ENCODE measurements at regions not wholly inside any gene's neighbourhood (a gene's known extent, or its start where the extent isn't known, plus 50 kb on each side); places are given as distances from the start of the nearest gene placed in this dataset.

DNA sequence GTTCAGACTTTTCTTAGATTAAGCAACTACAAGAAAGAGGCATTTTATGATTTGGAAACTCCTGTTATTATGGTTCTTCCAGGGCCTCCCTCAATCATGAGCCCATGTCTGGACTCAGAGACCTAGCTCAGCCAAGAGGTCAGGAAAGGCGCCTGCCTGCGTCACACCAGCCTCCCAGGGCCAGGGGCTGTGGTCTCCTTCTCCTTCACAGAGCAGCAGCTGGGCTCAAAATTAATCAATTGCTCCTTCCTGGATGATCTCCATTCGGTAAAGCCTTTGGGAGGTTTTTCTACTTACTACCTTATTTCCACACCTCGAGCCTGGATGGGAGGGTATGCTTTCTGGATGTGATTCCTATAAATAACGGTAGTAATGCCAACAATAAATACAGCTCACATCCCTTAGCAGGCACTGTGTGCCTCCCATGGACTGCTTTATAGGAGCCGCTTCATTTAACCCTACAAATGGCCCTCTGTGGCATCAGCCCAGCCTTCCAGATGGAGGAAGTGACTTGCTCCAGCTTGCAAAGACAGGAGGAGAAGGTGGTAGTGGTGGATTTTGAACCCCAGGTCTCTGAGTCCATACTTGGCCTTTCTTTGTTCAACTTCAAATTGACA, 1445.6 kb downstream of the TBC1D22A start:
- no peaks in the 10 kb centered on the region for H3K36me3 ChIP-seq (ENCODE audit: insufficient read depth, low read length)
- no peak for TF ChIP-seq POLR2AphosphoS5 (IDR thresholded peaks at IDR 0.05; ENCODE audit: borderline replicate concordance, low read depth, low read length)
- no peak for TF ChIP-seq FOXP2 (optimal IDR thresholded peaks at IDR 0.05; ENCODE audit: control extremely low read depth, extremely low read length, insufficient read depth)
- TF ChIP-seq EZH2 (IDR thresholded peaks at IDR 0.05) = no peak
- no peaks in the 10 kb centered on the region for H3K9me3 ChIP-seq (ENCODE audit: low read depth, low read length)
- no peak overlapping the region for H3K27ac ChIP-seq
- no peak for DNase-seq (ENCODE audit: low read depth, low spot score)
- no peak overlapping the region for H3K4me3 ChIP-seq
- no peak overlapping the region for H3K9ac ChIP-seq (ENCODE audit: insufficient read length)

DNA sequence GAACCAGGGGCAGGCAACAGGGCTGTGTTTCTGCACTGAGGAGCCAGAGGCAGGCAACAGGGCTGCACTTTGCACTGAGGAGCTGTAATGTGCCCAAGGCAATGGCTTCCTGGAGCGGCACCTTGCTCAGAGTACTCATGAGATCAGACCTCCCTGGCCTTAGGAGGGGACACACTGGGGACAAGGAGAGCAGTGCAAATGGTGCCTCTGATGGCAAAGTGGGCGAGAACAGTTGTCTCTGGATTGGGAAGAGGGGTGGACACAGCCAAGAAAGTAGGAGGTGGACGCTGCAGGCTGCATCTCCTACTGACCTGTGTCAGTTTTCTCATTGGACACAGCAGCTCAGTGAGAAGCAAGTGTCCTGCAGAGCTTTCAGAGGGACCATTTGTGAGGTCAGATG, 1443.3 kb downstream of the TBC1D22A start:
- Histone ChIP-seq H3K27ac (no peak overlapping the region), H3K9me3 (ENCODE audit: low read depth, low read length) (no peaks in the 10 kb centered on the region), H3K4me3 (no peak overlapping the region), H3K36me3 (ENCODE audit: insufficient read depth, low read length) (no peaks in the 10 kb centered on the region), H3K9ac (ENCODE audit: insufficient read length) (no peak overlapping the region)
- TF ChIP-seq FOXP2 (optimal IDR thresholded peaks at IDR 0.05; ENCODE audit: control extremely low read depth, extremely low read length, insufficient read depth) = no peak
- DNase-seq (ENCODE audit: low read depth, low spot score) = no peak

- H3K4me3 ChIP-seq = no peak overlapping the region
- no peaks in the 10 kb centered on the region for H3K9me3 ChIP-seq (ENCODE audit: low read depth, low read length)
- no peak for DNase-seq (ENCODE audit: low read depth, low spot score)
- no peak overlapping the region for H3K27ac ChIP-seq
- H3K9ac ChIP-seq (ENCODE audit: insufficient read length) = no peak overlapping the region
- no peak for TF ChIP-seq EZH2 (IDR thresholded peaks at IDR 0.05)
- TF ChIP-seq POLR2AphosphoS5 (IDR thresholded peaks at IDR 0.05; ENCODE audit: borderline replicate concordance, low read depth, low read length) = no peak
- no peak for TF ChIP-seq FOXP2 (optimal IDR thresholded peaks at IDR 0.05; ENCODE audit: control extremely low read depth, extremely low read length, insufficient read depth)
- H3K36me3 ChIP-seq (ENCODE audit: insufficient read depth, low read length) = no peaks in the 10 kb centered on the region
Measured at GRCh38 chr22:48205161-48205560, 1442.7 kb downstream of the TBC1D22A start.

DNA sequence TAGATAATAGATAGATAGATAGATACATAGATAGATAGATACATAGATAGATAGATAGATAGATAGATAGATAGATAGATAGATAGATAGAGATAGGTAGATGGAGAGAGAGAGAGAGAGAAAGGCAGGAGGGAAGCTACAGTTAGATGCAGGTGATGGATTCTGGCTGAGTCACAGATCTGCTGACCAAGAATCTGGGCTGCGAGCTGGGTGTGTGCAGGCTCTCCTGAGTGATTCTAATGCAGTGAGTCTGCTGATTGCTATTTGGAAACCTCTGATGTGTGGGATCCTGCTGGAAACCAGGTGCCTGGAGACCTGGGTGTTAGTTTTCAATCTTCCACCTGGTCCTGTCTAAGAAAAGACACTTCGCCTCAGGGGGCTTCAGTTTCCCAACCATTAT, 1441.8 kb downstream of the TBC1D22A start:
- TF ChIP-seq FOXP2 (optimal IDR thresholded peaks at IDR 0.05; ENCODE audit: control extremely low read depth, extremely low read length, insufficient read depth) = no peak
- H3K9ac ChIP-seq (ENCODE audit: insufficient read length) = no peak overlapping the region
- no peaks in the 10 kb centered on the region for H3K9me3 ChIP-seq (ENCODE audit: low read depth, low read length)
- no peak overlapping the region for H3K4me3 ChIP-seq
- no peak for DNase-seq (ENCODE audit: low read depth, low spot score)
- H3K27ac ChIP-seq = no peak overlapping the region
- no peaks in the 10 kb centered on the region for H3K36me3 ChIP-seq (ENCODE audit: insufficient read depth, low read length)

DNA sequence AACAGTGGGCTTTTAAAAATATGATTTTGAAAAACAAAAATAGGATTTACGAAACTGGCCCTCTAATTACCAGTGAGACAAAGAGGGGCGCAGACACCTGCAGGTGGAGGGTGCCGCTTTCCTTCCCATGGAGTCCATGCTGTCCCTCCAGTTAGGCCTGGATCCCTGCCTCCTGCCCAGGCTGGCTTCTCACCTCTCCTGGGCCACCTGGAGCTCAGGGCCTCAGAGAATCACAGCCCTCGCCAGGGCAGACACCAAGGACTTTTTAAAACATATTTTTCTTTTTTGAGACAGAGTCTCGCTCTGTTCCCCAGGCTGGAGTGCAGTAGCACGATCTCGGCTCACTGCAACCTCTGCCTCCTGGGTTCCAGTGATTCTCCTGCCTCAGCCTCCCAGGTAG, 1437.2 kb downstream of the TBC1D22A start:
- H3K9ac ChIP-seq (ENCODE audit: insufficient read length) = no peak overlapping the region
- H3K9me3 ChIP-seq (ENCODE audit: low read depth, low read length) = no peaks in the 10 kb centered on the region
- no peak overlapping the region for H3K27ac ChIP-seq
- H3K4me3 ChIP-seq = no peak overlapping the region
- DNase-seq (ENCODE audit: low read depth, low spot score) = no peak
- TF ChIP-seq POLR2AphosphoS5 (IDR thresholded peaks at IDR 0.05; ENCODE audit: borderline replicate concordance, low read depth, low read length) (no peak), FOXP2 (optimal IDR thresholded peaks at IDR 0.05; ENCODE audit: control extremely low read depth, extremely low read length, insufficient read depth) (no peak), EZH2 (IDR thresholded peaks at IDR 0.05) (no peak)
- H3K36me3 ChIP-seq (ENCODE audit: insufficient read depth, low read length) = no peaks in the 10 kb centered on the region

DNA sequence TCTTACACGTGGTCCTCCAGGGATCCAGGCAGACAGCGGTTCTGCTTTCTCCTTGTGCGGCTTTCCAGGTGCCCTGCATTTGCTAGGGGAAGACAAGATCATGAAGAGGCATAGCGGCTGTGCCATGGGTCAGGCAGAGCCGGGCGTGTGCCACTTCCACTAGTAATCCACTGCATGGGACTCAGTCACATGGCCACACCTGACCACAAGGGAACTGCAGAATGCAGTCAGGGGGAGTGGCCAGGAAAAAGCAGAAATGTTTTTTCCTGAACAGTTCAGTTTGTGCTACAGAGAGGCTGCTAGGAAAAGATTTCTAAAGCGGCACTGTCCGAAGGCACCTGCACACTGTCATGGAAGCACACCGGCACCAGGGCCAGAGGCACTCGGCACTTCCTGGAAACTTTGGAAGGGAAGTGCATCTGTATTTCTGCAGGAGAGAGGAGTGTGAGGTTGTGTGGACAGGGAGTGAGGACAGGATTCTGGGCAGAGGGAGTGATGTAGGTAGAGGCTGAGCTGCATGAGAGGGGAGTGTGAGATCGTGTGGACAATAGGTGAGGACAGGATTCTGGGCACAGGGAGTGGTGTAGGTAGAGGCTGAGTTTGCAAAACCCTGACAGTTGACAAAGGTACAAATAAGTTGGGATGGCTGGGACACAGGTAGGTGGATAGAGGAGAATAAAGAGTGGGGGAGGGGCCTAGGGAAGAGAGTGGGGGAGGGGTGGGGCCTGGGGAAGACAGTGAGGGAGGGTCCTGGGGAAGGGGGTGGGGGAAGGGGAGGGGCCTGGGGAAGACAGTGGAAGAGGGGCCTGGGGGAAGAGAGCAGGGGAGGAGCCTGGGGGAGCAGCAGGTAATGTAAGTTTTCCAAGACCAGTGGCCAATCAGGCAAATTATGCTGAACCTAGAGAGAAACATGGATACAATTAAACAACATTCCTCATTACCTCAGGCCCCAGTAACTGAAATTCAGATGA, 1436.3 kb downstream of the TBC1D22A start:
- no peaks in the 10 kb centered on the region for H3K9me3 ChIP-seq (ENCODE audit: low read depth, low read length)
- H3K36me3 ChIP-seq (ENCODE audit: insufficient read depth, low read length) = no peaks in the 10 kb centered on the region
- no peak overlapping the region for H3K4me3 ChIP-seq
- H3K9ac ChIP-seq (ENCODE audit: insufficient read length) = no peak overlapping the region
- no peak overlapping the region for H3K27ac ChIP-seq
- no peak for DNase-seq (ENCODE audit: low read depth, low spot score)
- TF ChIP-seq FOXP2 (optimal IDR thresholded peaks at IDR 0.05; ENCODE audit: control extremely low read depth, extremely low read length, insufficient read depth) (no peak), EZH2 (IDR thresholded peaks at IDR 0.05) (no peak), POLR2AphosphoS5 (IDR thresholded peaks at IDR 0.05; ENCODE audit: borderline replicate concordance, low read depth, low read length) (no peak)

- no peak overlapping the region for H3K27ac ChIP-seq
- no peak for DNase-seq (ENCODE audit: low read depth, low spot score)
- no peak for TF ChIP-seq FOXP2 (optimal IDR thresholded peaks at IDR 0.05; ENCODE audit: control extremely low read depth, extremely low read length, insufficient read depth)
- no peak for TF ChIP-seq EZH2 (IDR thresholded peaks at IDR 0.05)
- TF ChIP-seq POLR2AphosphoS5 (IDR thresholded peaks at IDR 0.05; ENCODE audit: borderline replicate concordance, low read depth, low read length) = no peak
- no peaks in the 10 kb centered on the region for H3K36me3 ChIP-seq (ENCODE audit: insufficient read depth, low read length)
- no peak overlapping the region for H3K9ac ChIP-seq (ENCODE audit: insufficient read length)
- no peaks in the 10 kb centered on the region; the same call in 1 of the 2 replicates for H3K9me3 ChIP-seq (ENCODE audit: low read depth, low read length)
- no peak overlapping the region for H3K4me3 ChIP-seq
Measured at GRCh38 chr22:48197189-48197690, 1434.8 kb downstream of the TBC1D22A start.

DNA sequence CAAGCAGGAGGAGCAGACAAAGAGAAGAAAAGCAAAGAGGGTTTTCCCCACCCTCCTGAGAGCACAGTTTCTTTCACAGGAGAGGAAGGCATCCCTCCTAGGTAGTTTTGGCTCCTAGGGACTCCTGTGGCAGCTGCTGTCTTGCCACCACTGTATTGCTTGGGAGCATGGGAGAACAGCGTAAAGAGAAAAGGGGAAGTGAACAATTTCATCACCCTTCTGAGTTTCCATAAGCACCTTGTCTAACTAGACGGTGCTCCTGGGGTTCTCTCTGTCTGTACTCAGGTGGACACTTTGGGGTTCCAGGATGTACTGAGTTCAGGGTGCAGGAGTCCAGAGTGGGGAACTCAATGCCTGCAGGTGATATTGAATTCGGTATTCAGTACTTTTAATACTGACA, 1430.5 kb downstream of the TBC1D22A start:
- Histone ChIP-seq H3K4me3 (no peak overlapping the region), H3K27ac (no peak overlapping the region), H3K36me3 (ENCODE audit: insufficient read depth, low read length) (no peaks in the 10 kb centered on the region), H3K9me3 (ENCODE audit: low read depth, low read length) (no peaks in the 10 kb centered on the region; the same call in 1 of the 2 replicates), H3K9ac (ENCODE audit: insufficient read length) (no peak overlapping the region)
- TF ChIP-seq POLR2AphosphoS5 (IDR thresholded peaks at IDR 0.05; ENCODE audit: borderline replicate concordance, low read depth, low read length) (no peak), FOXP2 (optimal IDR thresholded peaks at IDR 0.05; ENCODE audit: control extremely low read depth, extremely low read length, insufficient read depth) (no peak), EZH2 (IDR thresholded peaks at IDR 0.05) (no peak)
- no peak for DNase-seq (ENCODE audit: low read depth, low spot score)
